SK-N-SH treated with all-trans-retinoic acid at 6 μM for 48 hours (cell line): ENCODE measurements at regions not wholly inside any gene's neighbourhood (a gene's known extent, or its start where the extent isn't known, plus 50 kb on each side); places are given as distances from the start of the nearest gene placed in this dataset.

Experiments used
- ATAC-seq: fragments of 200-7000 bp; cut with Tn5 transposase; 3 replicates; pipeline ENCODE4 v1.9.1; 2020; ENCODE audit warnings: mild to moderate bottlenecking, moderate library complexity
- ARNTL ChIP-seq: fragments of 450-650 bp; formaldehyde crosslinking; IDR thresholded peaks from 2 replicates; pipeline ENCODE4 v1.5.0; 2020; ENCODE audit warnings: low read depth, mild to moderate bottlenecking, moderate library complexity, borderline replicate concordance
- ESRRG ChIP-seq: fragments of 250-450 bp; sonication (Bioruptor Pico); IDR thresholded peaks from 2 replicates; pipeline ENCODE4 v1.6.1; 2021; ENCODE audit warnings: mild to moderate bottlenecking
- GLIS3 ChIP-seq: fragments of 250-450 bp; sonication (Bioruptor Pico); IDR thresholded peaks from 2 replicates; pipeline ENCODE4 v1.5.0; 2020; ENCODE audit warnings: mild to moderate bottlenecking, moderate library complexity
- ISL1 ChIP-seq: fragments of 250-450 bp; sonication (Bioruptor Pico); IDR thresholded peaks from 2 replicates; pipeline ENCODE4 v2.1.2; 2022; ENCODE audit warnings: mild to moderate bottlenecking, moderate library complexity
- OSR1 ChIP-seq: fragments of 250-450 bp; sonication (Bioruptor Pico); IDR thresholded peaks from 2 replicates; pipeline ENCODE4 v1.8.0; 2022; ENCODE audit warnings: moderate library complexity, mild to moderate bottlenecking, inconsistent platforms
- PATZ1 ChIP-seq: fragments of 250-450 bp; sonication (Bioruptor Pico); IDR thresholded peaks from 2 replicates; pipeline ENCODE4 v1.8.0; 2020; ENCODE audit warnings: mild to moderate bottlenecking, moderate library complexity, borderline replicate concordance
- PPARA ChIP-seq: fragments of 250-450 bp; sonication (Bioruptor Pico); IDR thresholded peaks from 2 replicates; pipeline ENCODE4 v1.5.0; 2020; ENCODE audit warnings: mild to moderate bottlenecking, borderline replicate concordance
- RARB ChIP-seq: fragments of 250-450 bp; sonication (Bioruptor Pico); IDR thresholded peaks from 2 replicates; pipeline ENCODE4 v1.8.0; 2021; ENCODE audit warnings: mild to moderate bottlenecking, moderate library complexity
- SNAI2 ChIP-seq: fragments of 250-450 bp; sonication (Bioruptor Pico); IDR thresholded peaks from 2 replicates; pipeline ENCODE4 v1.5.0; 2020; ENCODE audit warnings: mild to moderate bottlenecking, moderate library complexity
- TCF4 ChIP-seq: fragments of 250-450 bp; sonication (Bioruptor Pico); IDR thresholded peaks from 2 replicates; pipeline ENCODE4 v1.8.0; 2021; ENCODE audit warnings: mild to moderate bottlenecking, moderate library complexity, borderline replicate concordance
- TOX ChIP-seq: fragments of 250-450 bp; sonication (Bioruptor Pico); IDR thresholded peaks from 2 replicates; pipeline ENCODE4 v1.8.0; 2021; ENCODE audit warnings: mild to moderate bottlenecking, moderate library complexity, borderline replicate concordance
- ZC3H10 ChIP-seq: fragments of 250-450 bp; sonication (Bioruptor Pico); IDR thresholded peaks from 2 replicates; pipeline ENCODE4 v1.5.1; 2021; ENCODE audit warnings: mild to moderate bottlenecking, moderate library complexity
- ZFP30 ChIP-seq: fragments of 450-650 bp; formaldehyde crosslinking; IDR thresholded peaks from 2 replicates; pipeline ENCODE4 v1.5.0; 2022; ENCODE audit warnings: mild to moderate bottlenecking, moderate library complexity
- ZNF565 ChIP-seq: fragments of 450-650 bp; formaldehyde crosslinking; conservative IDR thresholded peaks from 2 replicates; pipeline ENCODE4 v1.5.0; 2020; ENCODE audit warnings: low read depth, mild to moderate bottlenecking, moderate library complexity
- ZNF70 ChIP-seq: fragments of 450-650 bp; formaldehyde crosslinking; IDR thresholded peaks from 2 replicates; pipeline ENCODE4 v1.5.0; 2020; ENCODE audit warnings: mild to moderate bottlenecking, moderate library complexity
- ZNF8 ChIP-seq: fragments of 450-650 bp; formaldehyde crosslinking; IDR thresholded peaks from 2 replicates; pipeline ENCODE4 v1.5.0; 2020; ENCODE audit warnings: mild to moderate bottlenecking, moderate library complexity
- TF ChIP-seq, protein P1 (sequence below): fragments of 250-450 bp; sonication (Bioruptor Pico); IDR thresholded peaks from 2 replicates; pipeline ENCODE4 v1.8.0; 2021; ENCODE audit warnings: low read depth, mild to moderate bottlenecking, moderate library complexity, borderline replicate concordance
- TF ChIP-seq, protein P2 (sequence below): fragments of 250-450 bp; sonication (Bioruptor Pico); IDR thresholded peaks from 2 replicates; pipeline ENCODE4 v1.5.1; 2021; ENCODE audit warnings: mild to moderate bottlenecking, moderate library complexity

- TF ChIP-seq, protein P1, sequence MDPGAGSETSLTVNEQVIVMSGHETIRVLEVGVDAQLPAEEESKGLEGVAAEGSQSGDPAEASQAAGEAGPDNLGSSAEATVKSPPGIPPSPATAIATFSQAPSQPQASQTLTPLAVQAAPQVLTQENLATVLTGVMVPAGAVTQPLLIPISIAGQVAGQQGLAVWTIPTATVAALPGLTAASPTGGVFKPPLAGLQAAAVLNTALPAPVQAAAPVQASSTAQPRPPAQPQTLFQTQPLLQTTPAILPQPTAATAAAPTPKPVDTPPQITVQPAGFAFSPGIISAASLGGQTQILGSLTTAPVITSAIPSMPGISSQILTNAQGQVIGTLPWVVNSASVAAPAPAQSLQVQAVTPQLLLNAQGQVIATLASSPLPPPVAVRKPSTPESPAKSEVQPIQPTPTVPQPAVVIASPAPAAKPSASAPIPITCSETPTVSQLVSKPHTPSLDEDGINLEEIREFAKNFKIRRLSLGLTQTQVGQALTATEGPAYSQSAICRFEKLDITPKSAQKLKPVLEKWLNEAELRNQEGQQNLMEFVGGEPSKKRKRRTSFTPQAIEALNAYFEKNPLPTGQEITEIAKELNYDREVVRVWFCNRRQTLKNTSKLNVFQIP (CRISPR knock-in tag), result no peak
- TF ChIP-seq, protein P2, sequence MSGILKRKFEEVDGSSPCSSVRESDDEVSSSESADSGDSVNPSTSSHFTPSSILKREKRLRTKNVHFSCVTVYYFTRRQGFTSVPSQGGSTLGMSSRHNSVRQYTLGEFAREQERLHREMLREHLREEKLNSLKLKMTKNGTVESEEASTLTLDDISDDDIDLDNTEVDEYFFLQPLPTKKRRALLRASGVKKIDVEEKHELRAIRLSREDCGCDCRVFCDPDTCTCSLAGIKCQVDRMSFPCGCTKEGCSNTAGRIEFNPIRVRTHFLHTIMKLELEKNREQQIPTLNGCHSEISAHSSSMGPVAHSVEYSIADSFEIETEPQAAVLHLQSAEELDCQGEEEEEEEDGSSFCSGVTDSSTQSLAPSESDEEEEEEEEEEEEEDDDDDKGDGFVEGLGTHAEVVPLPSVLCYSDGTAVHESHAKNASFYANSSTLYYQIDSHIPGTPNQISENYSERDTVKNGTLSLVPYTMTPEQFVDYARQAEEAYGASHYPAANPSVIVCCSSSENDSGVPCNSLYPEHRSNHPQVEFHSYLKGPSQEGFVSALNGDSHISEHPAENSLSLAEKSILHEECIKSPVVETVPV, result no peak
- TF ChIP-seq SNAI2 (CRISPR knock-in tag), result no peak
- no peak for TF ChIP-seq ZC3H10 (CRISPR knock-in tag)
- no peak for TF ChIP-seq ISL1 (CRISPR knock-in tag)
- TF ChIP-seq ZNF8 (CRISPR knock-in tag), result no peak
- no peak for TF ChIP-seq ZFP30 (CRISPR knock-in tag)
- no peak for TF ChIP-seq PPARA (CRISPR knock-in tag)
These were observed 1223.8 kb downstream of the SORCS3 start (continued) for GRCh38 chr10:105864854-105865253.

DNA sequence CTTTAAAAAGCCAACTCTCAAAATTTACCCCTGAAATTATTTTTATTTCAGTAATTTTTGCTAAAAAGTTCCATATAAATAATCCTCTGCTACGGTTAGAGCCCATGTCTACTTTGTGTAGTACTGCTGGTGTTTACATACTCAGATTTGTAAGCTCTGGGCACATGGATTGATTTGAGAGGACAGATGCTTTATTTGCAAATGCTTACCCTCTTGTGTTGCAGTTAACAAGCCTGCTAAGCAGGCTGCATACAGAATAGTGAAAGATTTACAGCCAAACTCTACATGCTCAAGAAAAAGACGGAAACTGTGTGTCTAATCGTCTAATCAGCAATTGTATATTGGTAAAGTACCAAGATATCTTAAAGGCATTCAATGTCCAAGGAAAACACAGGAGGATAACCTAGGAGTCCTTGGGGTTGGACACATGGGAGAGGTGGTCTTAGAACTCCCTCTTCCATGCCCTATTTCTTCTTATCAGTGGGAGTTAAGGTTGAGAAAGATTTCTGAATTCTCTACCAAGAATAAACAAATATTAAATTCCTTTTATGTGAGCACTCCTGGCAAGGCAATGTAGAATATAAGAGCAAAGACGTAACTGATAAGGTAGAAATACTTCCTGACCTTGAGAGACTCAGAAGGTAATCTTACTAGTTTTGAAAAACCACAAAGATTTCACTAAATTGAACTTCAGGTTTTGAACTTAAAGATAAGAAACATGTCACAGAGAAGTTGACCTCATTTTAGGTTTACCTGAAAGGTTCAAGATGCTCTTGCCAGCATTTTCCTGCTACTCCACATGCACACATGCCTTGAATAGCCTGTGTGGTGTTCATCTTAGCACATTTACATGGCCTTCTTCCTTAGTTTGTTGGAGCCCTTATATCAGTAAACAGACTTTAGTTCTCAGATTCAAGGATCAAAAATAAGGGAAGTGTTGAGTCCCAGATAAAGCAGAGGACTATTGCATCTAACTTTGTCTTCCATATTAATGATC is 1216.5 kb downstream of the SORCS3 start:
- no peak for ATAC-seq
- TF ChIP-seq TOX (CRISPR knock-in tag), result no peak
- TF ChIP-seq SNAI2 (CRISPR knock-in tag), result no peak
- TF ChIP-seq ISL1 (CRISPR knock-in tag), result no peak
- no peak for TF ChIP-seq RARB (CRISPR knock-in tag)
- no peak for TF ChIP-seq TCF4 (CRISPR knock-in tag)
- TF ChIP-seq, all 23 proteins: peak for 0

GRCh38 chr10:105855791-105856190 is 1214.7 kb downstream of the SORCS3 start:
- TF ChIP-seq PATZ1 (CRISPR knock-in tag), result no peak
- no peak for TF ChIP-seq ESRRG
- TF ChIP-seq, protein P1 (CRISPR knock-in tag), result no peak
- TF ChIP-seq ZNF565 (CRISPR knock-in tag), result no peak
- TF ChIP-seq OSR1, result no peak
- TF ChIP-seq PPARA (CRISPR knock-in tag), result no peak
- no peak for TF ChIP-seq ZNF8 (CRISPR knock-in tag)
- TF ChIP-seq, all 23 proteins: peak for 0
- no peak for ATAC-seq

GRCh38 chr10:105844676-105845570 is 1203.8 kb downstream of the SORCS3 start:
- ATAC-seq, result no peak
- TF ChIP-seq, protein P1 (CRISPR knock-in tag), result no peak
- TF ChIP-seq GLIS3 (no peak), ZNF565 (CRISPR knock-in tag) (no peak), ZNF8 (CRISPR knock-in tag) (no peak), RARB (CRISPR knock-in tag) (no peak), PATZ1 (CRISPR knock-in tag) (no peak), ZNF70 (CRISPR knock-in tag) (no peak), ISL1 (CRISPR knock-in tag) (no peak), ZFP30 (CRISPR knock-in tag) (no peak), TCF4 (CRISPR knock-in tag) (no peak), ARNTL (CRISPR knock-in tag) (no peak)
- TF ChIP-seq, protein P2, result no peak
